GM12872 (cell line): ENCODE measurements at regions not wholly inside any gene's neighbourhood (a gene's known extent, or its start where the extent isn't known, plus 50 kb on each side); places are given as distances from the start of the nearest gene placed in this dataset.

ENCODE experiments used
- CTCF ChIP-seq: IDR thresholded peaks from 3 replicates; pipeline ENCODE4 v1.5.1; 2011; ENCODE audit warnings: low read depth, mild to moderate bottlenecking, low read length, moderate library complexity; ENCODE audit not compliant: insufficient read depth

DNA sequence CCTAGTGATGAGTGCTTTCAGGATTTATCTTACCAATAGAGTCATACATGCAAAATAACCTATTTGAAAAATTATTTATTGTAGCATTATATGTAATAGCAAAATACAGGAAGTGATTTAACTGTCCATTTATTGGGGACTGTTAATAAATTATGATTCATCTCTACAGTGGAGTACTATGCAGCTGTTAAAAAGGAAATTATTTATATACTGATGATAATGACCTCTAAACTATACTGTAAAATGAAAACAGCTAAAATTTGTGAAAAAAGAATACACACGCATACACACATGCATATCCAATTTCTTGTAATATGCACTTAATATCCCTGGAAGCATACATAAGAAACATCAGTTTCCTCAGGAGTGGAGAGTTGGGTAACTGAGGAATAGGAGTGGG lies 58.0 kb upstream of the PALM2AKAP2 start:
- no peak for TF ChIP-seq CTCF

- no peak for TF ChIP-seq CTCF
Measured at GRCh38 chr9:109723781-109724180, 56.2 kb upstream of the PALM2AKAP2 start.

- TF ChIP-seq CTCF, result no peak
Measured at GRCh38 chr9:109725460-109725859, 54.5 kb upstream of the PALM2AKAP2 start.

GRCh38 chr9:109726119-109726518 lies 53.9 kb upstream of the PALM2AKAP2 start:
- TF ChIP-seq CTCF, result no peak

DNA sequence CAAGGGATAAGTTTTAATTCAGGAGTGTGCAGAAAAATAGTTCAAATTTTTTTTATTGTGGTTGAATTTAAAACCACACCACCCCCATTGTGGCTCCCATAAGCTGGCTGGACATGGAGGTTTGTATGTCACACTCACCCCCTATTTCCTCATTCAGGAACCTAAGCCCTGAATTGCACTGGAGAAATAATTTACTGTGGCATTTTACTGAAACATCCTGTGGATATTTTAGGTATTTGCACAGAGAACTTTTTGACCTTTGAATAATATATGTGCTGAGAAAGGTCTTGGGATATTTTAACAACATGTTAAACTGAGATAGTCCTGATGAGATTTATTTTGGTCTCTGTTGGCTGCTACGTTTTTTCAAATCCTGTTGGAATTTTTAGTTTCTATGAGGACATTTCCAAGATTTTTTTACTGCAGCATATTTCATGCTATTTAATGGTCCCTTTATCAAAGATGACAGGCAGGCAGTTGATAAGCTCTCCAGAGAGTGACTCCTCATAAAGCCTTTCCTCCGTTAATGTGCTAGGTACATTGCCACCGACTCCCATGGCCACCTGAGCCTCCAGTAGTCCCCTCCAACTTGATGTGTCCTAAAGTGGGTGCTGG lies 51.2 kb upstream of the PALM2AKAP2 start:
- no peak for TF ChIP-seq CTCF

GRCh38 chr9:109729513-109729912 lies 50.5 kb upstream of the PALM2AKAP2 start:
- TF ChIP-seq CTCF, result no peak
